Testis (tissue), 2 donors: ENCODE measurements at regions not wholly inside any gene's neighbourhood (a gene's known extent, or its start where the extent isn't known, plus 50 kb on each side); places are given as distances from the start of the nearest gene placed in this dataset.

Source experiments
- POLR2A ChIP-seq: fragments of 450-650 bp; IDR thresholded peaks from one replicate; pipeline ENCODE4 v1.6.1; 2017; ENCODE audit warnings: antibody characterized with exemption, mild to moderate bottlenecking, moderate library complexity
- TF ChIP-seq, protein P1 (sequence below), 3 experiments: fragments of 450-650 bp in 2 of 3; fragments of 200-600 bp in 1 of 3; sonication (generic) in 1 of 3; IDR thresholded peaks; one replicate each; pipeline ENCODE4 v1.5.1; 2016 to 2019; ENCODE audit warnings: antibody characterized with exemption in 3 of 3, mild to moderate bottlenecking in 2 of 3, moderate library complexity in 1 of 3

DNA sequence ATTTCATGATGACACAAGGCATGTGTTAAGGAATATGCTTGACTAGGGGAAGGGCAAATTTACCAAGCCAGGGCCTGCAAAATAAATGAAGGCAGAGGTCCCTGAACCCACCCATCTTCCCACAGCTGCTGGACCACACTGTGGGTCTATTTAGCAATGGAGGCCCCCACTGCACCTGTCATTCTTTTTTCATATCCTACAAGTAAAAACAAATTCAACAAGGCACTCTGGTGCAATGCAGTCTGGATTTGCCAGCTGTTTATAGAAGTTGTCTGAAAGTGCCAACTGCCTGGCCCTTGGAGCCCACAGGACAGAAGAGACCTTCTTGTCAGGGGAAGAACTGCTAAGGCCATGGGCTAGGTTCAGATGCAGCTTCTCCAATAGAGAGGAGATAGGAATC is 112.8 kb upstream of the ATL2 start:
- TF ChIP-seq, protein P1, sequence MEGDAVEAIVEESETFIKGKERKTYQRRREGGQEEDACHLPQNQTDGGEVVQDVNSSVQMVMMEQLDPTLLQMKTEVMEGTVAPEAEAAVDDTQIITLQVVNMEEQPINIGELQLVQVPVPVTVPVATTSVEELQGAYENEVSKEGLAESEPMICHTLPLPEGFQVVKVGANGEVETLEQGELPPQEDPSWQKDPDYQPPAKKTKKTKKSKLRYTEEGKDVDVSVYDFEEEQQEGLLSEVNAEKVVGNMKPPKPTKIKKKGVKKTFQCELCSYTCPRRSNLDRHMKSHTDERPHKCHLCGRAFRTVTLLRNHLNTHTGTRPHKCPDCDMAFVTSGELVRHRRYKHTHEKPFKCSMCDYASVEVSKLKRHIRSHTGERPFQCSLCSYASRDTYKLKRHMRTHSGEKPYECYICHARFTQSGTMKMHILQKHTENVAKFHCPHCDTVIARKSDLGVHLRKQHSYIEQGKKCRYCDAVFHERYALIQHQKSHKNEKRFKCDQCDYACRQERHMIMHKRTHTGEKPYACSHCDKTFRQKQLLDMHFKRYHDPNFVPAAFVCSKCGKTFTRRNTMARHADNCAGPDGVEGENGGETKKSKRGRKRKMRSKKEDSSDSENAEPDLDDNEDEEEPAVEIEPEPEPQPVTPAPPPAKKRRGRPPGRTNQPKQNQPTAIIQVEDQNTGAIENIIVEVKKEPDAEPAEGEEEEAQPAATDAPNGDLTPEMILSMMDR (IDR thresholded peaks at IDR 0.05) = no peak
- no peak for TF ChIP-seq POLR2A
